ENCODE measurements at regions not wholly inside any gene's neighbourhood (a gene's known extent, or its start where the extent isn't known, plus 50 kb on each side); places are given as distances from the start of the nearest gene placed in this dataset.

GRCh38 chr1:82690411-82690810, 889.7 kb downstream of the ADGRL2 start:
- DNase-seq (ENCODE audit: low read depth), result no peak
- TF ChIP-seq CTCF (IDR thresholded peaks at IDR 0.05; ENCODE audit: control insufficient read depth, insufficient read depth, low read depth, low read length, missing control alignments), result no peak
- H3K4me3 ChIP-seq (ENCODE audit: control insufficient read depth, low read depth, low read length), result no peak overlapping the region

- H3K4me3 ChIP-seq (ENCODE audit: control insufficient read depth, low read depth, low read length), result no peak overlapping the region
- DNase-seq (ENCODE audit: low read depth), result no peak
- TF ChIP-seq CTCF (IDR thresholded peaks at IDR 0.05; ENCODE audit: control insufficient read depth, insufficient read depth, low read depth, low read length, missing control alignments), result no peak
Measured at GRCh38 chr1:82689217-82689616, 888.5 kb downstream of the ADGRL2 start.

- H3K4me3 ChIP-seq (ENCODE audit: control insufficient read depth, low read depth, low read length), result no peak overlapping the region
- TF ChIP-seq CTCF (IDR thresholded peaks at IDR 0.05; ENCODE audit: control insufficient read depth, insufficient read depth, low read depth, low read length, missing control alignments), result no peak
Measured at GRCh38 chr1:82686774-82687173, 886.0 kb downstream of the ADGRL2 start.

GRCh38 chr1:82646888-82647287, 846.2 kb downstream of the ADGRL2 start:
- DNase-seq (ENCODE audit: low read depth), result no peak
- no peak for TF ChIP-seq CTCF (IDR thresholded peaks at IDR 0.05; ENCODE audit: control insufficient read depth, insufficient read depth, low read depth, low read length, missing control alignments)
- H3K4me3 ChIP-seq (ENCODE audit: control insufficient read depth, low read depth, low read length), result no peak overlapping the region

More at GRCh38 chr1:82686774-82687173, 886.0 kb downstream of the ADGRL2 start:
- DNase-seq (ENCODE audit: low read depth), result no peak

- TF ChIP-seq CTCF (IDR thresholded peaks at IDR 0.05; ENCODE audit: control insufficient read depth, insufficient read depth, low read depth, low read length, missing control alignments), result no peak
- no peak for DNase-seq (ENCODE audit: low read depth)
- H3K4me3 ChIP-seq (ENCODE audit: control insufficient read depth, low read depth, low read length), result no peak overlapping the region
Measured at GRCh38 chr1:82646336-82646735, 845.6 kb downstream of the ADGRL2 start.

GRCh38 chr1:82644186-82644915, 843.6 kb downstream of the ADGRL2 start:
- H3K4me3 ChIP-seq (ENCODE audit: control insufficient read depth, low read depth, low read length), result no peak overlapping the region
- TF ChIP-seq CTCF (IDR thresholded peaks at IDR 0.05; ENCODE audit: control insufficient read depth, insufficient read depth, low read depth, low read length, missing control alignments), result no peak
- no peak for DNase-seq (ENCODE audit: low read depth)
